AG10803 (cell line): ENCODE measurements at regions not wholly inside any gene's neighbourhood (a gene's known extent, or its start where the extent isn't known, plus 50 kb on each side); places are given as distances from the start of the nearest gene placed in this dataset.
A peak's percentile ranks its signal among the peaks of the same experiment; 100 is the strongest.
"Not testable (repeated sequence)": the region's sequence is repeated elsewhere in the genome, so short reads cannot be mapped to it uniquely, and the experiment has no call there.

Source experiments
- DNase-seq: peaks from one replicate; pipeline ENCODE4 v3.0.0; 2010; ENCODE audit warnings: low read depth
- H3K4me3 ChIP-seq: 2 replicates; pipeline ENCODE4 v1.5.1; 2011; ENCODE audit warnings: mild to moderate bottlenecking, low read length, control low read depth
- TF ChIP-seq, protein P1 (sequence below): conservative IDR thresholded peaks from 2 replicates; pipeline ENCODE4 v1.5.1; 2011; ENCODE audit warnings: mild to moderate bottlenecking, low read length, control low read depth, inconsistent platforms

DNA sequence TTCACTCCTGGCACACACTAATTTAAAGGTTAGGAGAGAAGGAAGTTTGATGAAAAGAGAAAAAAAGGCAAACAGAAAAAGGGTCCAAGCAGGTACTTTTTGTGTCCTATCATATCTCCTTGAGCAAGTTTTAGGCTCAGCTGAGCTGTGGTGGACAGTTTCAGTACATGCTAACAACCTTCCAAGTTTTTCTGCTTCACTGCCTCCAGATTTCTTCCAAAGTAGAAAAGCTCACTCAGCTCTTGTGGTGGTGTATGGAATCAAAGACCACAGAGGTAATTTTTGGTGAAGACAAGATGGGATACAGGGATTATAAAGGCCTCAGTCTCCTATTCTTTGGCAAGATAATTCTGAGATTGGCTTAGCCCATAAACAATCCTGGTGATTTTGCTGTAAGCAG lies 921.8 kb downstream of the NR2F1-AS1 start:
- TF ChIP-seq, protein P1, sequence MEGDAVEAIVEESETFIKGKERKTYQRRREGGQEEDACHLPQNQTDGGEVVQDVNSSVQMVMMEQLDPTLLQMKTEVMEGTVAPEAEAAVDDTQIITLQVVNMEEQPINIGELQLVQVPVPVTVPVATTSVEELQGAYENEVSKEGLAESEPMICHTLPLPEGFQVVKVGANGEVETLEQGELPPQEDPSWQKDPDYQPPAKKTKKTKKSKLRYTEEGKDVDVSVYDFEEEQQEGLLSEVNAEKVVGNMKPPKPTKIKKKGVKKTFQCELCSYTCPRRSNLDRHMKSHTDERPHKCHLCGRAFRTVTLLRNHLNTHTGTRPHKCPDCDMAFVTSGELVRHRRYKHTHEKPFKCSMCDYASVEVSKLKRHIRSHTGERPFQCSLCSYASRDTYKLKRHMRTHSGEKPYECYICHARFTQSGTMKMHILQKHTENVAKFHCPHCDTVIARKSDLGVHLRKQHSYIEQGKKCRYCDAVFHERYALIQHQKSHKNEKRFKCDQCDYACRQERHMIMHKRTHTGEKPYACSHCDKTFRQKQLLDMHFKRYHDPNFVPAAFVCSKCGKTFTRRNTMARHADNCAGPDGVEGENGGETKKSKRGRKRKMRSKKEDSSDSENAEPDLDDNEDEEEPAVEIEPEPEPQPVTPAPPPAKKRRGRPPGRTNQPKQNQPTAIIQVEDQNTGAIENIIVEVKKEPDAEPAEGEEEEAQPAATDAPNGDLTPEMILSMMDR, result no peak
- H3K4me3 ChIP-seq, result no peak overlapping the region
- no peak for DNase-seq

DNA sequence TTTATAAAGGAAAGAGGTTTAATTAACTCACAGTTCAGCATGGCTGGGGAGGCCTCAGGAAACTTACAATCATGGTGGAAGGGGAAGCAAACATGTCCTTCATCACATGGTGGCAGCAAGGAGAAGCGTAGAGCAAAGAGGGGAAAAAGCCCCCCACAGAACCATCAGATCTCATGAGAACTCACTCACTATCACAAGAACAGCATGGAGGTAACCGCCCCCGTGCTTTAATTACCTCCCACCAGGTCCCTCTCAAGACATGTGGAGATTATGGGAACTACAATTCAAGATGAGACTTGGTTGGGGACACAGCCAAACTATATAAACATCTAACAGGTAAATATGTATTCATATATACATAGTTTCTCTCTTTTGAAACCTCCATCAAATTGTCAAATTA lies 926.4 kb downstream of the NR2F1-AS1 start:
- not testable (repeated sequence) for H3K4me3 ChIP-seq

DNA sequence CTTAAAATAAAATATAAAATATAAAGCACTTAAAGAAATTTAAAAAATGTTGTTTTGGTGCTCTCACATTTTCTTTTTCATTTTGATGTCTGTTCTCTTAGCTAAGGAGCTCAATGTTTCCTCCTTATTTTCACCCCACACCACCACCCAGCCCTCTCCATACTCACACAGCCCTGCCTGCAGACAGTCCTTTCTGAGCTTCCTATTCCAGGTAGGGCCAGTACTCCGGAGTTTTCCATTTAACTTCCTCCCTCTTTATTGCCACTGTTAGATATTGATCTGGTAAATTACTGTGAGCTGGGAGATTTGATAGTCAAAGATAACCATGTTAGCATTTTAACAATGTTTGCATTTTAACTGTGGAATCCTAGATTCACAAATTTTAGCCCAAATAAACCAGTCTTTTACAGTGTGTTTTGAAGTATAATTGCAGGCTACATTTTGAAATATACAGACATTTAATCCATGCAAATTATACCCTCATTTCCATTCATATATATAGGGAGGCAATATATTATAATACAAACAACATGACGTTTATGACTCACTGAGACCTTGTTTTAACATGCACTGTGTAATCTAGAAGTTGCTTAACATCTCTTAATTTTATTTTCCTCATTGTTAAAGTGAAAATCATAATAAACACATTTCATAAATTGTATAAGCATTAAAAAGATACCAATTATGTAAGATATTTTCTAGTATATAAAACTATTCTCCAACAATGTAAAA lies 927.1 kb downstream of the NR2F1-AS1 start:
- H3K4me3 ChIP-seq, result no peak overlapping the region
- no peak for DNase-seq
- TF ChIP-seq, protein P1, result no peak

More for the DNA sequence above, 926.4 kb downstream of the NR2F1-AS1 start:
- not testable (repeated sequence) for DNase-seq

DNA sequence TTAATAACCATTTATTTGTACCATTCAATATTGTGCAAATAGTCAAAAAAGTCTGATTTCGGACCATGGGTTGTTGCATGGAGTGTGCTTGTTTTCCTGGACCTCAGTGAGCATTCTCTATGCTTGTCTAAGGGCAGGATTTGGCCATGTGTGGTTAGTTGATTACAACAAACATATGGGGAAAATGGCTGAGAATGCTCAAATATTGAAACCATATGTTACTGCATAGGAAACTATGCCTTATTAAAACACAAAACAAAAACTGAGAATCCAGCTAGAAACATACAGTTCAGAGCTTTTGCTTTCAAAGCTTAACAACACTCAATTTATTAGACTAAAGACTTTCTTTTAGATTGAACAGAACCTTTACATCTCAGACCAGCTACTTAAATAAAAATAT lies 928.3 kb downstream of the NR2F1-AS1 start:
- H3K4me3 ChIP-seq, result no peak overlapping the region
- TF ChIP-seq, protein P1, result no peak
- peak; percentile 81 for DNase-seq

DNA sequence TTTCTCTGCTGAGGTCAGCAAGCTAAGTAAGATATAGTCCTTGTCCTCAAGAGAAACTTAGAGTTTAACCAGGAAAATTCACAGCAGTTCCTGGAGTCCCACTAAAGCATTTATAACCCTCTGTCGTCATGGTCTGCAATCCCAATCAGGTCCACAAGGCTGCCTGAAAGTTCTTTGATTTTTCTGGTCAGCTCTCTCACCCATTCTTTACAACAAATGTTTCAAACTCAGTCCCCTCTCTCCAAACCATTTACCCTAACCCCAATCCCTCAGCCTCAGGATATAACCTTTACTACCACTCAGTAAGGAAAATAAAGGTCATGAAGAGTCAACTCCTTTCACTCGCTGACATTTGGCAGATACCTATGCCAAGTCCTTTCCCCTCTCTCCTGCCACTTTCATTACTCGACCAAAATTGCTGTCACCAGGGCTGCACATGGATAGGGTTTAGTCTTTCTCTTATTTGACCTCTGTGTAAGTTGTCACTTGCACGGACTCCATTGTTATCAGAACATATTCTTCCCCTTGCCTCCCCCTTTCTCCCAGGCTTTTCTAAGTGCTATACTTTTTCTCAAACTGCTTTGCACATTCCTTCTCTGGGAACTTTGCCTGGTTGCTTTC lies 936.6 kb downstream of the NR2F1-AS1 start:
- H3K4me3 ChIP-seq, result no peak overlapping the region
- DNase-seq, result no peak
- TF ChIP-seq, protein P1, result no peak

DNA sequence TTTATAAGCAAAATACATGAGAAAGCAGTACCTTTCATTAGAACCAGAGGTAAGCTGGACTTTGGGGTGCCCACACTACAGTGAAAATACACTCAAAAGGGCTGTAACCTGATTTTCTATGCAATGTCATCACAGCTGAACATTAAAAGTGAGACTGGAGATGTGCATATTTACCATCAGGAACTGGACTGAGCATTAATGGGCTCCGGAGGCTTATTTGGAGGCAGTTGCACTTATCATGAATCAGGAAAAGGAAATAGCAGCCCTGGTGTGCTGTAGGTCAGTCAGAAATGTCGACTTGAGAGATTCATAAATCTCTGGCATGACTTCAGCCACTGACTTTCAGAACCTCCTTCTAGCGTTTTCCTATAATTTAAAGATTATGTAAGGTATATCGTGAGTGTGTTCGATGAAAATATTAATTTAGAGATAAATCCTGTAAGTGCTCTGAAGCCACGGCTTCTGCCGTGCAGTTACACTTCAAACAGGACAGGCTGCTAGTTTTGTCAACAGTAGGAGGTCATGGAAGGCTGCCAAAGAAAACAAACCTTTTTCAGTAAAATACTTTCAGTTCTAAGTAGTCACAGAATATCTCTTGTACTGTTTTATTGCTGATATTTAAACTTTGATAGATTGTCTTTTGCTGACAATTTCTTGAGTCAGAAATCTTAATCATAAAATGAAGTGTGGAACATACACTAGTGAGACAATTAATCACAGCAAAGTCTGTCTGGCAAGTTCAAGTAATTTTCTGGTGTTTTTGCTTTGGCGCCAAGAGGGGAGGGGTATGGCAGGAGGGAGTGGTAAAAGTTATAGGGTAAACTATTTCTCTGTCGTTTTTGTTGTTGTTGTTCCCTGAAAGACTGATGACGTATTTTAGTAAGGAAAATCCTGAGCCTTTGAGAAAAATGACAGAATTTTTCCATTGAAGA lies 939.7 kb downstream of the NR2F1-AS1 start:
- H3K4me3 ChIP-seq, result peak overlapping the region; percentile 25
- DNase-seq, result peak; percentile 37
- TF ChIP-seq, protein P1, result no peak

DNA sequence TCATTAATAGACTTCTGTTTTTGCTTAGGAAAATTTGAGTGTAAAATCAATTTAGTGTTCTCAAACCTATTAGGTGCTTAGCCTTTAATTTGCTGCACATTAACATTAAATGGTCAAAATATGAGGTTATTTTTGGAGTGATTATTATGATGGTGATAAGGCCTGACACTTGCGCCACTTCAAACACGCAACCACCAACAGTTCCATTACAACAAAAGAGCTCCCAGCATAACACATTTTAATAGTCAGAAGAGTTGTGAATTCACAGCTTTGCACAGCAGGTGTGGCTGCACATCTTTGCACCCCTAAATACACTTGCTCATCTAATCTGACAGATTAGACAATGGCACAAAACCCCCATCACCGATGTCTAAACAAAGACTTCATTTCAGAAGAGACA lies 940.7 kb downstream of the NR2F1-AS1 start:
- TF ChIP-seq, protein P1, result no peak
- no peak for DNase-seq
- H3K4me3 ChIP-seq, result no peak overlapping the region
